LNCaP clone FGC (cell line): ENCODE measurements at regions not wholly inside any gene's neighbourhood (a gene's known extent, or its start where the extent isn't known, plus 50 kb on each side); places are given as distances from the start of the nearest gene placed in this dataset.

ENCODE experiments used
- DNase-seq: peaks from one replicate; pipeline ENCODE4 v3.0.0-alpha.2; 2011; ENCODE audit warnings: low read depth
- H3K4me3 ChIP-seq: 2 replicates; pipeline ENCODE4 v1.5.1; 2011; ENCODE audit warnings: mild to moderate bottlenecking, low read depth, low read length, control low read depth
- TF ChIP-seq, protein P1 (sequence below): IDR thresholded peaks from 2 replicates; pipeline ENCODE4 v1.5.1; 2012; ENCODE audit warnings: mild to moderate bottlenecking; ENCODE audit not compliant: control insufficient read depth, insufficient read depth; ENCODE audit errors: extremely low read depth

DNA sequence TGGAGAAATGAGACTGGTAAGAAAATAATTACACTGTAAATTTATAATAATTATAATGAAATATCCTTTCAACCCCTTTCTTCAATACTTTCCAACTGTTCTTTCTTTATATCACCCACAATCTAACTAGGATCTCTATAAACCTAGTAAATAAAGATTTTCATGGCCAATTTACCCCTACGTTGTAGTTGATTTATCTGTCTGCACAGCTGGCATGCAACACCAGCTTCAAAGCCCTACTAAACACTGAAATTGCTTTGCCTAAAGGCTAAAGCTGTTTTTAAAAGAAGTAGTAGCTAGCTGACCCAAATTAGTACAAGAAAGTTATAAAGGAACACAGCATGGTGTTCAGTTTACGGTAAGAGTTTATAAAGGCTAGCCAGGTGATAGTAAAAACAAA is 140.1 kb downstream of the NOL4 start:
- H3K4me3 ChIP-seq: no peak overlapping the region
- DNase-seq: no peak
- TF ChIP-seq, protein P1, sequence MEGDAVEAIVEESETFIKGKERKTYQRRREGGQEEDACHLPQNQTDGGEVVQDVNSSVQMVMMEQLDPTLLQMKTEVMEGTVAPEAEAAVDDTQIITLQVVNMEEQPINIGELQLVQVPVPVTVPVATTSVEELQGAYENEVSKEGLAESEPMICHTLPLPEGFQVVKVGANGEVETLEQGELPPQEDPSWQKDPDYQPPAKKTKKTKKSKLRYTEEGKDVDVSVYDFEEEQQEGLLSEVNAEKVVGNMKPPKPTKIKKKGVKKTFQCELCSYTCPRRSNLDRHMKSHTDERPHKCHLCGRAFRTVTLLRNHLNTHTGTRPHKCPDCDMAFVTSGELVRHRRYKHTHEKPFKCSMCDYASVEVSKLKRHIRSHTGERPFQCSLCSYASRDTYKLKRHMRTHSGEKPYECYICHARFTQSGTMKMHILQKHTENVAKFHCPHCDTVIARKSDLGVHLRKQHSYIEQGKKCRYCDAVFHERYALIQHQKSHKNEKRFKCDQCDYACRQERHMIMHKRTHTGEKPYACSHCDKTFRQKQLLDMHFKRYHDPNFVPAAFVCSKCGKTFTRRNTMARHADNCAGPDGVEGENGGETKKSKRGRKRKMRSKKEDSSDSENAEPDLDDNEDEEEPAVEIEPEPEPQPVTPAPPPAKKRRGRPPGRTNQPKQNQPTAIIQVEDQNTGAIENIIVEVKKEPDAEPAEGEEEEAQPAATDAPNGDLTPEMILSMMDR: no peak

DNA sequence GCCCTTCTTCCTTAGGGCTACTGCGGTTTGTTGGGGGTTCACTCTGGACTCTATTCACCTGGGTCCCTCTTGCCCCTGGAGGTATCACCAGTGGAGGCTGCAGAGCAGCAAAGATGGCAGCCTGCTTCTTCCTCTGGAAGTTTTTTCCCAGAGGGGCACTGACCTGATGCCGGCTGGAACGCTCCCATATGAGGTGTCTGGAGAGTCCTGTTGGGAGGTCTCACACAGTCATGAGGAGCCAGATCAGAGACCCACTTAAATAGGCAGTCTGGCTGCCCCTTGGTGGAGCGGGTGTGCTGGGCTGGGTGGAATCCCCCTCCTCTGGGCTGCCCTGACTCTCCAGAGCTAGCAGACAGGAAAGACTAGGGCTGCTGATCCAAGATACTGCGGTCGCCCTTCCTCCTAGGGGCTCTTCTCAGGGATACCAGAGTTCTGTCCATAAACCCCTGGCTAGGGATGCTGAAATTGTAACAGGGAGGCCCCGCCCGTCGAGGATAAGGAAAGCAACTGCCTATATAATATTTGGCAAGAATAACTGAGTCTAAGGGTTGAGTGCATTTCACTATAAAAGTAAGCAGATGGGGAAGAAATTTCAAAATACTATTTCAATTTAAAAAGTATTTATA is 140.7 kb downstream of the NOL4 start:
- no peak for DNase-seq
- TF ChIP-seq, protein P1: no peak
- H3K4me3 ChIP-seq: no peak overlapping the region

DNA sequence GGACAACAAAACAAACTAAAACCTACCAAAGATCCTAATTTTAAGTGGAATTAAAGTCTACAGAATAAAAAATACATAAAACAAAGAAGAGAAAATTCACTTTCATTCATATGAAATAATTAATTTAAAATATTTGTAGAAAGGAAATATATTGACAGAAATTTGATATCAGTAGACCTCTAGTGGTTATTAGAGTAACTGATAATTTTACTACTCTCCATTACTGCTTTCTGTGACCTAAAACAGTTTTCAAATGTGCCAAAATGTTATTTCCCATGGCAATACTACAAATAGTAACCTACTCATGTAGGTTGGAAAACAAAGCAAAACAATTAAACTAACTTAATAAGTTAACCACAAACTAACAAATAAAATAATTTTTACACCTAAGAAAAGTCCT is 147.1 kb downstream of the NOL4 start:
- no peak for DNase-seq
- no peak overlapping the region for H3K4me3 ChIP-seq
- TF ChIP-seq, protein P1: no peak

DNA sequence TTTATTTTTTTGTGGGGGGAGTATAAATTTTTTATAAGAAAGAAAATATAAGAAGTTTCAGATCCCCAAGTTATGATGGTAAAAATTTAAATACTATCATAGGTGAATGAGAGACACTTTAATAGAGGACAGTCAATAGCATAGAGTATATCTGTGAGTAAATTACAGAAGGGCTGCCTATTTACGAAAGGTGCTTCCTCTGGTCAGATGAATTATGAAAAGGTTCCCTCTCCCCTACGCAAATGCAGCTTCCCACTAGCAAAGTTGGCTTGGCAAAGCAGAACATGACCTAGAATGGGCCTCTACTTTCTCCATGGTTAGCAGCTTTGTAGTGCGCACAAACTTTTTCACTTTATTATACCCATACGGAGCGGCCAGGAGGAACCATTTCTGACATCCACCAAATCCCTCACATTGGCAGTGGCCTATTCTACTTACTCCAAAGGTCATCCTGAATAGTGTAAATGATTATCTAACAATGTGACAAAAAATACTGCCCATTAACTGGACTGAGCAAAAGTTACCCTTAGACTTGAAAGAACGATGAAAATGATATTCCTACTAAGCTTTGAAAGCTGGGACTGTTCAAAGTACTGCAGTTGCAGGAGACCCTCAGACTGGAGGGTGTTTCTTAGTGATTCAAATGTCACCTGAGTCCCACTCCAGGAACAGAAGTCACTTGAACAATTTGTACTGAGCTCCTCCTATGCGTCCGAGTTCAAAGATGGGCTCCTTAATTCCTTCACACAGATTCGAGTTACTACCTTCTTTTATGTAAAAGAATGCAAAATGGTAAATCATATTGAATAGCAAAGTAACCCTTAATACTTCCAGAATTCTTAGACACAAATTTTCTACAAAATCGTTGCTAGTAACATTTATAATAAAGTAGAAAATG is 148.5 kb downstream of the NOL4 start:
- no peak for DNase-seq

GRCh38 chr18:34061226-34061625 is 163.5 kb downstream of the NOL4 start:
- DNase-seq: no peak
- TF ChIP-seq, protein P1: no peak
- no peak overlapping the region for H3K4me3 ChIP-seq

More for the DNA sequence above, 148.5 kb downstream of the NOL4 start:
- TF ChIP-seq, protein P1: no peak
- no peak overlapping the region for H3K4me3 ChIP-seq

- no peak for DNase-seq
- no peak overlapping the region for H3K4me3 ChIP-seq
- TF ChIP-seq, protein P1: no peak
Measured at GRCh38 chr18:34055227-34055626, 169.5 kb downstream of the NOL4 start.
